ENCODE measurements at regions not wholly inside any gene's neighbourhood (a gene's known extent, or its start where the extent isn't known, plus 50 kb on each side); places are given as distances from the start of the nearest gene placed in this dataset.
A peak's percentile ranks its signal among the peaks of the same experiment; 100 is the strongest.

DNA sequence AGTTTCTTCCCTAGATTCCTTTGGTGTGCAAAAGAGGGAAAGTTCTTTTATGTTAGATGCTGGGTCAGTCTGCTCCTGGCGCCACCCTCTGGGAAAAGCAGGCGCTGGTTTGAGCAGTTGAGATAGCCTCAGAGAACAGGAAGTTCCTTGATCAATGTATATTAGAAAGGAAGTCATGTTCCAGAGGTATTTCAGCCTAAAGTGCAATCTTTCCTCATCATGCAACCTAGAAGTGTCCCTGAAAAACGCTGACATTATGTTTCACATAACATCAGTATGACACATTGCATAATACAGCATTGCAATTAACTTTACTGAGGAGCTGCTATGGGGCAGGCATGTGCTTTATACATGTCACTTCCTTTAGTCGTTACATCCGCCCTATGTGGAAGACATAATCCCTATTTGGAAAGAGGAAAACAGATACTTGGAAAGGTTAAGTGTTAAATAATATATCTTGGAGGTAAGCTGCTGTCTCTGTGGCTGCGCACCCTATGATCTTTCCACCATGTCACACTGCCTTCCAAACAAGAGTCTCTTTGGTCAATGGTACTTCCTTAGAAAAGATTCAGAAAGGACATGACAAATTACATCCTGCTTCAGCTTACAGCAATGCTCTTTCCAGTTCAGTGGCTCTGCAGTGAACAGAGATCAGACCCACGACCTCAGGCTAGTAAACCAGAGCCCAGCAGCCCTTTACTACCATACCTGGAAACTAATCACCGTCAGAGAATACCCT, 369.7 kb downstream of the RAD51AP2 start:
- H4K20me1 ChIP-seq (ENCODE audit: insufficient read depth): no peaks in the 10 kb centered on the region
- H3K9me2 ChIP-seq (ENCODE audit: insufficient read depth, low read length): no peaks in the 10 kb centered on the region
- no peaks in the 10 kb centered on the region for H3K9me3 ChIP-seq (ENCODE audit: low read length)
- H3K79me2 ChIP-seq (replicated peaks; ENCODE audit: insufficient read depth, low read length): no peaks in the 10 kb centered on the region
- H3F3A ChIP-seq (ENCODE audit: insufficient read depth, low read length, poor library complexity, severe bottlenecking): no peaks in the 10 kb centered on the region
- no peak overlapping the region for H3K4me2 ChIP-seq (ENCODE audit: low read length)
- H3K9ac ChIP-seq (ENCODE audit: low read length): no peak overlapping the region
- no peaks in the 10 kb centered on the region for H3K27me3 ChIP-seq (ENCODE audit: insufficient read depth, low read depth, low read length)
- H3K27ac ChIP-seq (ENCODE audit: low read length): peak overlapping the region; percentile 37
- no peak overlapping the region for H2AFZ ChIP-seq (ENCODE audit: low read depth, low read length)
- no peaks in the 10 kb centered on the region for H3K36me3 ChIP-seq (ENCODE audit: insufficient read depth, low read length)
- TF ChIP-seq EP300 (conservative IDR thresholded peaks at IDR 0.05; ENCODE audit: poor library complexity, severe bottlenecking) (no peak), SMC3 (conservative IDR thresholded peaks at IDR 0.05; ENCODE audit: poor library complexity) (peak; percentile 75), EZH2 (IDR thresholded peaks at IDR 0.05; ENCODE audit: borderline replicate concordance, insufficient read depth, low read length, poor library complexity, severe bottlenecking) (no peak), RAD21 (conservative IDR thresholded peaks at IDR 0.05) (peak; percentile 70), POLR2AphosphoS5 (IDR thresholded peaks at IDR 0.05) (no peak), MXI1 (conservative IDR thresholded peaks at IDR 0.05; ENCODE audit: poor library complexity, severe bottlenecking) (no peak), TAF1 (IDR thresholded peaks at IDR 0.05; ENCODE audit: low read depth) (no peak)
- TF ChIP-seq, protein P1, sequence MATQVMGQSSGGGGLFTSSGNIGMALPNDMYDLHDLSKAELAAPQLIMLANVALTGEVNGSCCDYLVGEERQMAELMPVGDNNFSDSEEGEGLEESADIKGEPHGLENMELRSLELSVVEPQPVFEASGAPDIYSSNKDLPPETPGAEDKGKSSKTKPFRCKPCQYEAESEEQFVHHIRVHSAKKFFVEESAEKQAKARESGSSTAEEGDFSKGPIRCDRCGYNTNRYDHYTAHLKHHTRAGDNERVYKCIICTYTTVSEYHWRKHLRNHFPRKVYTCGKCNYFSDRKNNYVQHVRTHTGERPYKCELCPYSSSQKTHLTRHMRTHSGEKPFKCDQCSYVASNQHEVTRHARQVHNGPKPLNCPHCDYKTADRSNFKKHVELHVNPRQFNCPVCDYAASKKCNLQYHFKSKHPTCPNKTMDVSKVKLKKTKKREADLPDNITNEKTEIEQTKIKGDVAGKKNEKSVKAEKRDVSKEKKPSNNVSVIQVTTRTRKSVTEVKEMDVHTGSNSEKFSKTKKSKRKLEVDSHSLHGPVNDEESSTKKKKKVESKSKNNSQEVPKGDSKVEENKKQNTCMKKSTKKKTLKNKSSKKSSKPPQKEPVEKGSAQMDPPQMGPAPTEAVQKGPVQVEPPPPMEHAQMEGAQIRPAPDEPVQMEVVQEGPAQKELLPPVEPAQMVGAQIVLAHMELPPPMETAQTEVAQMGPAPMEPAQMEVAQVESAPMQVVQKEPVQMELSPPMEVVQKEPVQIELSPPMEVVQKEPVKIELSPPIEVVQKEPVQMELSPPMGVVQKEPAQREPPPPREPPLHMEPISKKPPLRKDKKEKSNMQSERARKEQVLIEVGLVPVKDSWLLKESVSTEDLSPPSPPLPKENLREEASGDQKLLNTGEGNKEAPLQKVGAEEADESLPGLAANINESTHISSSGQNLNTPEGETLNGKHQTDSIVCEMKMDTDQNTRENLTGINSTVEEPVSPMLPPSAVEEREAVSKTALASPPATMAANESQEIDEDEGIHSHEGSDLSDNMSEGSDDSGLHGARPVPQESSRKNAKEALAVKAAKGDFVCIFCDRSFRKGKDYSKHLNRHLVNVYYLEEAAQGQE (IDR thresholded peaks at IDR 0.05; ENCODE audit: borderline replicate concordance): no peak
- TF ChIP-seq, protein P2, sequence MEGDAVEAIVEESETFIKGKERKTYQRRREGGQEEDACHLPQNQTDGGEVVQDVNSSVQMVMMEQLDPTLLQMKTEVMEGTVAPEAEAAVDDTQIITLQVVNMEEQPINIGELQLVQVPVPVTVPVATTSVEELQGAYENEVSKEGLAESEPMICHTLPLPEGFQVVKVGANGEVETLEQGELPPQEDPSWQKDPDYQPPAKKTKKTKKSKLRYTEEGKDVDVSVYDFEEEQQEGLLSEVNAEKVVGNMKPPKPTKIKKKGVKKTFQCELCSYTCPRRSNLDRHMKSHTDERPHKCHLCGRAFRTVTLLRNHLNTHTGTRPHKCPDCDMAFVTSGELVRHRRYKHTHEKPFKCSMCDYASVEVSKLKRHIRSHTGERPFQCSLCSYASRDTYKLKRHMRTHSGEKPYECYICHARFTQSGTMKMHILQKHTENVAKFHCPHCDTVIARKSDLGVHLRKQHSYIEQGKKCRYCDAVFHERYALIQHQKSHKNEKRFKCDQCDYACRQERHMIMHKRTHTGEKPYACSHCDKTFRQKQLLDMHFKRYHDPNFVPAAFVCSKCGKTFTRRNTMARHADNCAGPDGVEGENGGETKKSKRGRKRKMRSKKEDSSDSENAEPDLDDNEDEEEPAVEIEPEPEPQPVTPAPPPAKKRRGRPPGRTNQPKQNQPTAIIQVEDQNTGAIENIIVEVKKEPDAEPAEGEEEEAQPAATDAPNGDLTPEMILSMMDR (IDR thresholded peaks at IDR 0.05; ENCODE audit: poor library complexity, severe bottlenecking): peak; percentile 58
- peak overlapping the region; percentile 13 for H3K4me3 ChIP-seq (ENCODE audit: low read length)

DNA sequence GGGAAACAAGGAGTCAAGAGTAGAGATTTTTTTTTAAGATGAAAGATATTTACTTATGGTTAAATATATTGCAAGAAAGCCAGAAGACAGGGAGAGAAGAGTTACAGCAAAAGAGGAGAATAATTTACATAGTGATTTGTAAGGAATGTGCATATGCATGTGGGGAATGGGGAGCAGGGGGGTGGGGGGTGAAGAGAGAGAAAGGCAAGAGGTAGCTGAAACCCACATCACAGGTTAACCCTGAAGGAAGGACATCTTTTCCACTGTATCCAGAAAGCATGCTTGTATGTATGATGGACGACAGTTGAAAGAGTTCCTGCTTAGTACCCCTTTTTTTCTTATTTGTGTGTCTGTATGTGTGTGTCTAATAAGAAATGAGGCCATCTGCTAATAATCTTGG, 371.9 kb downstream of the RAD51AP2 start:
- TF ChIP-seq EZH2 (IDR thresholded peaks at IDR 0.05; ENCODE audit: borderline replicate concordance, insufficient read depth, low read length, poor library complexity, severe bottlenecking) (no peak), EP300 (conservative IDR thresholded peaks at IDR 0.05; ENCODE audit: poor library complexity, severe bottlenecking) (no peak), MXI1 (conservative IDR thresholded peaks at IDR 0.05; ENCODE audit: poor library complexity, severe bottlenecking) (no peak), SMC3 (conservative IDR thresholded peaks at IDR 0.05; ENCODE audit: poor library complexity) (no peak), POLR2AphosphoS5 (IDR thresholded peaks at IDR 0.05) (no peak), TAF1 (IDR thresholded peaks at IDR 0.05; ENCODE audit: low read depth) (no peak), RAD21 (conservative IDR thresholded peaks at IDR 0.05) (no peak)
- TF ChIP-seq, protein P2 (IDR thresholded peaks at IDR 0.05; ENCODE audit: poor library complexity, severe bottlenecking): no peak
- TF ChIP-seq, protein P1 (IDR thresholded peaks at IDR 0.05; ENCODE audit: borderline replicate concordance): no peak
- Histone ChIP-seq H3K9me2 (ENCODE audit: insufficient read depth, low read length) (no peaks in the 10 kb centered on the region), H4K20me1 (ENCODE audit: insufficient read depth) (no peaks in the 10 kb centered on the region), H3K27me3 (ENCODE audit: insufficient read depth, low read depth, low read length) (no peaks in the 10 kb centered on the region), H3K4me2 (ENCODE audit: low read length) (no peak overlapping the region), H2AFZ (ENCODE audit: low read depth, low read length) (no peak overlapping the region), H3K79me2 (replicated peaks; ENCODE audit: insufficient read depth, low read length) (no peaks in the 10 kb centered on the region), H3K36me3 (ENCODE audit: insufficient read depth, low read length) (no peaks in the 10 kb centered on the region), H3K9me3 (ENCODE audit: low read length) (no peaks in the 10 kb centered on the region), H3K4me3 (ENCODE audit: low read length) (no peak overlapping the region), H3K27ac (ENCODE audit: low read length) (no peak overlapping the region), H3K9ac (ENCODE audit: low read length) (no peak overlapping the region), H3F3A (ENCODE audit: insufficient read depth, low read length, poor library complexity, severe bottlenecking) (no peaks in the 10 kb centered on the region)

All from neural cell (in vitro differentiated cells).